VCaP (cell line): ENCODE measurements at regions not wholly inside any gene's neighbourhood (a gene's known extent, or its start where the extent isn't known, plus 50 kb on each side); places are given as distances from the start of the nearest gene placed in this dataset.
"Not testable (repeated sequence)": the region's sequence is repeated elsewhere in the genome, so short reads cannot be mapped to it uniquely, and the experiment has no call there.

Source experiments
- H3K27ac ChIP-seq: fragments of 450-650 bp; 2 replicates; pipeline ENCODE4 v1.5.1; 2017
- CTCF ChIP-seq: fragments of 450-650 bp; conservative IDR thresholded peaks from 2 replicates; pipeline ENCODE4 v1.5.1; 2017; ENCODE audit warnings: mild to moderate bottlenecking, moderate library complexity

GRCh38 chr18:71370671-71371445, 1082.0 kb downstream of the SOCS6 start:
- TF ChIP-seq CTCF = no peak
- no peak overlapping the region for H3K27ac ChIP-seq

GRCh38 chr18:71370095-71370494, 1081.2 kb downstream of the SOCS6 start:
- no peak for TF ChIP-seq CTCF
- no peak overlapping the region for H3K27ac ChIP-seq

GRCh38 chr18:71362140-71362539, 1073.3 kb downstream of the SOCS6 start:
- H3K27ac ChIP-seq = no peak overlapping the region
- no peak for TF ChIP-seq CTCF

DNA sequence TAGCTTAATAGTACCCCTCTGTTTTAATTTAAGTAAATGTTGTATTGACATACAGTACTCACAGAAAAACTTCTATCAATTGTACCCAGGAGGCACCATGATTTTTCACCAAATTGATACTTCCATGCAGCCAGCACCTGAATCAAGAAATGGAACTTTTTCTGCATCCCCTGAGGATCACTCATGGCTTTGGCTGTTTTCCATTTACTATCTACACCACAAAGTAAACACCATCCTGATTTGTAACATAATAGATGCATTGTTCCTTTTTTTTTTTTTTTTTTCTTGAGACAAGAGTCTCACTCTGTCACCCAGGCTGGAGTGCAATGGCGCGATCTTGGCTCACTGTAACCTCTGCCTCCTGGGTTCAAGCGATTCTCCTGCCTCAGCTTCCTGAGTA, 1066.8 kb downstream of the SOCS6 start:
- not testable (repeated sequence) for H3K27ac ChIP-seq

DNA sequence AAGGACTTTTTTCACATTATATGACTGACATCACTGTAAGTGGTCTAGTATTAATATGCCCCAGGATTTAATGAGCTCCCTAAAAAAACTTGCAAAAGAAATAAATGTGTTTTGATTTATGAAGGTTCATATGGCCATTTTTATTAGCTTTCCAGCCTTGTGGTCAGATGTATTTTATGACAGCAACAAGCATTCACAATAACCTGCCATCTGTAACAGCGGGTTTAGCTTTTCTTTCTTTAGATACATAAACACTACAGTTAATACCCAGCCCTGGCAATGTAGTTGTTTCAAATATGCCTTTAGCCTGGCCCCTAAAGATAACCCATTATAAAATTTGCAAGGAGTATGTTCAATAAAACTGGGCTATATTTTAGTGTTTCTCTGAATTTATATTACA, 1063.8 kb downstream of the SOCS6 start:
- no peak overlapping the region for H3K27ac ChIP-seq
- TF ChIP-seq CTCF = no peak

- no peak for TF ChIP-seq CTCF
- no peak overlapping the region for H3K27ac ChIP-seq
These were observed 1047.8 kb downstream of the SOCS6 start for GRCh38 chr18:71336576-71337210.

DNA sequence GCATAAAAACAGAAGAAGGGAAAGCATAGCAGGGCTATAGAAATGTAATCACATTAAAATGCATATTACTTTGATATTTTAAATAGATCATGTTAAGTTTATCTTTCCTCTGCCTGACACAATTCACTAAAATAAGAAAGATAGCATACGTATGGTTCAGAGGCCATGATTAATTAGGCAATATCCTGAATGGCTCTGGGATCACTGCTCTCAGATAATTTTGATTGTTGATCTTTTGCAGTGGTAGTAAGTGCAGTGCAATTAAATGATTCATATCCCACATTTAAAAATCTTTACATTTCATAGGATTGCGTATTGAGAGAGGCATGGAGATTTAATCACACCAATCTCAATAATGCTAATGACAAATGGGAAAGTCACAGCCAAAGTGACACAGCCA, 1040.7 kb downstream of the SOCS6 start:
- TF ChIP-seq CTCF = no peak
- H3K27ac ChIP-seq = no peak overlapping the region

DNA sequence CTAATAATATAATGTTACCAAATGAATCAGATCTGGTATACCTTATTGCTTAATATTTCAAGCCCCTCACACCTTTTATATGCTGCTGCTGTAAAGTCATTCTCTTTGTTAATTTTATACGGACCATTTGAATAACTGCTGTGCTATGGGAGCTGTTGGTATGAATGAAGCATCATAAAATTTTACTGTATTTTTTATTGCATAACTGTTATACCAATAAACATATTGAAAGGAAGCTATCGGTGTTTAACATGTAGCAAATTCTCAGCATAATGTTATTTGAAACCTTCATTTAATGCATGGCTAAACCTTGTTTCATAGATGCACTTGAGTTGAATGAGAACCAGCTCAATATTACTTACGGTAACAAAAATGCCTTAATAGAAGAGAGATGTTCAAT, 1040.3 kb downstream of the SOCS6 start:
- no peak overlapping the region for H3K27ac ChIP-seq
- no peak for TF ChIP-seq CTCF
